ENCODE measurements at regions not wholly inside any gene's neighbourhood (a gene's known extent, or its start where the extent isn't known, plus 50 kb on each side); places are given as distances from the start of the nearest gene placed in this dataset.

DNA sequence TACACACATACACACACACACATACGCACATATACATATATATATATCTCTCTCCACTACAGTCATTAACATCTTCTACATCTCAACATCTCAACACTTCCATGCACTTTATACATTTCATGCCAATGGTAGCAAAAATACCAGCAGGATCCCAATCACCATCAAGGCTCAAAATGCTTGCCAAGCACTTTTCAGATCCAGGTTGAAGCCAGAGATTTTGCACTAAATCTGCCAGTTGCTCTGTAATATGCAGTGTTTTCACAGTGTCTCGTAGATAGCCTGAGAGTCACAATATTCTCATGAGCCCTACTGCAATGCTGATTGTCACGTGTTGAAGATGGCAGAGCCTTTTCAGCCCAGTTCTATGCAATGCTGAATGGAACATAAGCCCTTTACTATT is 1140.9 kb upstream of the C9orf72 start:
- TF ChIP-seq ZFX (IDR thresholded peaks at IDR 0.05): no peak
- TF ChIP-seq, protein P1, sequence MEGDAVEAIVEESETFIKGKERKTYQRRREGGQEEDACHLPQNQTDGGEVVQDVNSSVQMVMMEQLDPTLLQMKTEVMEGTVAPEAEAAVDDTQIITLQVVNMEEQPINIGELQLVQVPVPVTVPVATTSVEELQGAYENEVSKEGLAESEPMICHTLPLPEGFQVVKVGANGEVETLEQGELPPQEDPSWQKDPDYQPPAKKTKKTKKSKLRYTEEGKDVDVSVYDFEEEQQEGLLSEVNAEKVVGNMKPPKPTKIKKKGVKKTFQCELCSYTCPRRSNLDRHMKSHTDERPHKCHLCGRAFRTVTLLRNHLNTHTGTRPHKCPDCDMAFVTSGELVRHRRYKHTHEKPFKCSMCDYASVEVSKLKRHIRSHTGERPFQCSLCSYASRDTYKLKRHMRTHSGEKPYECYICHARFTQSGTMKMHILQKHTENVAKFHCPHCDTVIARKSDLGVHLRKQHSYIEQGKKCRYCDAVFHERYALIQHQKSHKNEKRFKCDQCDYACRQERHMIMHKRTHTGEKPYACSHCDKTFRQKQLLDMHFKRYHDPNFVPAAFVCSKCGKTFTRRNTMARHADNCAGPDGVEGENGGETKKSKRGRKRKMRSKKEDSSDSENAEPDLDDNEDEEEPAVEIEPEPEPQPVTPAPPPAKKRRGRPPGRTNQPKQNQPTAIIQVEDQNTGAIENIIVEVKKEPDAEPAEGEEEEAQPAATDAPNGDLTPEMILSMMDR (IDR thresholded peaks at IDR 0.05 in 2 of 3, conservative IDR thresholded peaks at IDR 0.05 in 1 of 3; ENCODE audit: borderline replicate concordance in 1 of 3, insufficient read depth in 1 of 3, low read depth in 2 of 3, low read length in 2 of 3): no peak
- no peak for TF ChIP-seq YY1 (IDR thresholded peaks at IDR 0.05; ENCODE audit: extremely low read depth, insufficient replicate concordance, low read depth, low read length)
- TF ChIP-seq, protein P2, sequence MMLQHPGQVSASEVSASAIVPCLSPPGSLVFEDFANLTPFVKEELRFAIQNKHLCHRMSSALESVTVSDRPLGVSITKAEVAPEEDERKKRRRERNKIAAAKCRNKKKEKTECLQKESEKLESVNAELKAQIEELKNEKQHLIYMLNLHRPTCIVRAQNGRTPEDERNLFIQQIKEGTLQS (IDR thresholded peaks at IDR 0.05): no peak
- no peak for TF ChIP-seq POLR2AphosphoS5 (IDR thresholded peaks at IDR 0.05; ENCODE audit: low read depth, low read length)
- TF ChIP-seq, protein P3, sequence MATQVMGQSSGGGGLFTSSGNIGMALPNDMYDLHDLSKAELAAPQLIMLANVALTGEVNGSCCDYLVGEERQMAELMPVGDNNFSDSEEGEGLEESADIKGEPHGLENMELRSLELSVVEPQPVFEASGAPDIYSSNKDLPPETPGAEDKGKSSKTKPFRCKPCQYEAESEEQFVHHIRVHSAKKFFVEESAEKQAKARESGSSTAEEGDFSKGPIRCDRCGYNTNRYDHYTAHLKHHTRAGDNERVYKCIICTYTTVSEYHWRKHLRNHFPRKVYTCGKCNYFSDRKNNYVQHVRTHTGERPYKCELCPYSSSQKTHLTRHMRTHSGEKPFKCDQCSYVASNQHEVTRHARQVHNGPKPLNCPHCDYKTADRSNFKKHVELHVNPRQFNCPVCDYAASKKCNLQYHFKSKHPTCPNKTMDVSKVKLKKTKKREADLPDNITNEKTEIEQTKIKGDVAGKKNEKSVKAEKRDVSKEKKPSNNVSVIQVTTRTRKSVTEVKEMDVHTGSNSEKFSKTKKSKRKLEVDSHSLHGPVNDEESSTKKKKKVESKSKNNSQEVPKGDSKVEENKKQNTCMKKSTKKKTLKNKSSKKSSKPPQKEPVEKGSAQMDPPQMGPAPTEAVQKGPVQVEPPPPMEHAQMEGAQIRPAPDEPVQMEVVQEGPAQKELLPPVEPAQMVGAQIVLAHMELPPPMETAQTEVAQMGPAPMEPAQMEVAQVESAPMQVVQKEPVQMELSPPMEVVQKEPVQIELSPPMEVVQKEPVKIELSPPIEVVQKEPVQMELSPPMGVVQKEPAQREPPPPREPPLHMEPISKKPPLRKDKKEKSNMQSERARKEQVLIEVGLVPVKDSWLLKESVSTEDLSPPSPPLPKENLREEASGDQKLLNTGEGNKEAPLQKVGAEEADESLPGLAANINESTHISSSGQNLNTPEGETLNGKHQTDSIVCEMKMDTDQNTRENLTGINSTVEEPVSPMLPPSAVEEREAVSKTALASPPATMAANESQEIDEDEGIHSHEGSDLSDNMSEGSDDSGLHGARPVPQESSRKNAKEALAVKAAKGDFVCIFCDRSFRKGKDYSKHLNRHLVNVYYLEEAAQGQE (IDR thresholded peaks at IDR 0.05; ENCODE audit: low read depth): no peak
- TF ChIP-seq POLR2A (IDR thresholded peaks at IDR 0.05; ENCODE audit: borderline replicate concordance, extremely low read depth, insufficient read depth, insufficient read length): no peak
- TF ChIP-seq JUND (IDR thresholded peaks at IDR 0.05): no peak
- TF ChIP-seq SIN3A (IDR thresholded peaks at IDR 0.05; ENCODE audit: low read depth): no peak
- TF ChIP-seq, protein P4, sequence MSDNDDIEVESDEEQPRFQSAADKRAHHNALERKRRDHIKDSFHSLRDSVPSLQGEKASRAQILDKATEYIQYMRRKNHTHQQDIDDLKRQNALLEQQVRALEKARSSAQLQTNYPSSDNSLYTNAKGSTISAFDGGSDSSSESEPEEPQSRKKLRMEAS (IDR thresholded peaks at IDR 0.05): no peak
- TF ChIP-seq EZH2 (IDR thresholded peaks at IDR 0.05): no peak
- TF ChIP-seq EZH2phosphoT487 (IDR thresholded peaks at IDR 0.05; ENCODE audit: borderline replicate concordance): no peak
